ENCODE measurements at regions not wholly inside any gene's neighbourhood (a gene's known extent, or its start where the extent isn't known, plus 50 kb on each side); places are given as distances from the start of the nearest gene placed in this dataset.

- ATAC-seq = no peak
- Mint-ChIP-seq H3K4me3 (no peak overlapping the region), H3K27ac (no peak overlapping the region), H3K36me3 (ENCODE audit: low read depth) (no peaks in the 10 kb centered on the region; the same call in 2 of the 3 replicates), H3K9me3 (no peaks in the 10 kb centered on the region), H3K4me1 (peaks cover 26% of the 10 kb centered on the region), H3K27me3 (ENCODE audit: insufficient read depth, low read depth, poor library complexity) (no peaks in the 10 kb centered on the region)
- Histone ChIP-seq H3K27ac (ENCODE audit: low read depth) (no peak overlapping the region), H2AFZ (no peak overlapping the region), H3F3A (replicated peaks; ENCODE audit: low read depth) (no peaks in the 10 kb centered on the region), H3K4me2 (no peak overlapping the region), H4K20me1 (replicated peaks; ENCODE audit: insufficient read depth) (no peaks in the 10 kb centered on the region), H3K4me3 (no peak overlapping the region), H3K36me3 (ENCODE audit: insufficient read depth) (no peaks in the 10 kb centered on the region), H3K4me1 (ENCODE audit: insufficient read depth) (no peaks in the 10 kb centered on the region), H3K9me2 (ENCODE audit: insufficient read depth) (0 out of 2 replicates have a peak, but pooled peaks cover 3% of the 10 kb centered on the region), H3K79me2 (replicated peaks; ENCODE audit: insufficient read depth) (no peaks in the 10 kb centered on the region), H3K27me3 (ENCODE audit: insufficient read depth) (no peaks in the 10 kb centered on the region)
- TF ChIP-seq JUNB (IDR thresholded peaks at IDR 0.05; ENCODE audit: unreplicated experiment) (no peak), REST (IDR thresholded peaks at IDR 0.05; ENCODE audit: unreplicated experiment) (no peak), CTCF (conservative IDR thresholded peaks at IDR 0.05; ENCODE audit: low read depth in 2 of 2) (no peak), ZNF331 (CRISPR knock-in tag; IDR thresholded peaks at IDR 0.05; ENCODE audit: low read depth) (no peak), ETS1 (IDR thresholded peaks at IDR 0.05) (no peak), ZNF462 (CRISPR knock-in tag; IDR thresholded peaks at IDR 0.05) (no peak), CREB1 (CRISPR knock-in tag; IDR thresholded peaks at IDR 0.05; ENCODE audit: low read depth) (no peak), EZH2 (IDR thresholded peaks at IDR 0.05; ENCODE audit: low read depth, unreplicated experiment) (no peak), EZH2phosphoT487 (IDR thresholded peaks at IDR 0.05; ENCODE audit: unreplicated experiment) (no peak), ZNF114 (CRISPR knock-in tag; IDR thresholded peaks at IDR 0.05) (no peak), STAT1 (IDR thresholded peaks at IDR 0.05; ENCODE audit: unreplicated experiment) (no peak), NANOG (IDR thresholded peaks at IDR 0.05; ENCODE audit: borderline replicate concordance) (no peak), POLR2AphosphoS5 (IDR thresholded peaks at IDR 0.05; ENCODE audit: low read depth) (no peak)
- DNase-seq (ENCODE audit: low spot score) = no peak
Measured at GRCh38 chr16:5863071-5863606, 765.5 kb upstream of the EEF2KMT start.
